ENCODE measurements at regions not wholly inside any gene's neighbourhood (a gene's known extent, or its start where the extent isn't known, plus 50 kb on each side); places are given as distances from the start of the nearest gene placed in this dataset.

DNA sequence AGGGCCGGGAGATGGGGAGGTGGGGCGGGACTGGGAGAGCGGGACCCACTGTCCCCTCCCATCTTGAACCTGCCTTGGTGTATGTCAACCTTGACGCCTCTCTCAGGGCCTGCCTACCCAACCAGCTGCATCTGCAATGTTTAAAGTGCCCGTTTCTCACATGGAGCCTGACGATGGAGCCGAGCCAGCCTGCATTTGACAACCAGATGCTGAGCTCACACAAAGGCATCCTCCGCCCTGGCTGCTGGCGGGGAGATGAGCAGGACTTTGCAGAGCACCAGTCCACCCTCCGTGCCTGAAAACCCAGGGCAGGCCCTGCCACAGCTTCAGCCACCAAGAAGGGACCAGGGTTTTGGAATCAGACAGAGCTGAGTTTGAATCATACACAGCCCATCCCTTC, 141.1 kb upstream of the SMIM23 start:
- TF ChIP-seq, protein P1, sequence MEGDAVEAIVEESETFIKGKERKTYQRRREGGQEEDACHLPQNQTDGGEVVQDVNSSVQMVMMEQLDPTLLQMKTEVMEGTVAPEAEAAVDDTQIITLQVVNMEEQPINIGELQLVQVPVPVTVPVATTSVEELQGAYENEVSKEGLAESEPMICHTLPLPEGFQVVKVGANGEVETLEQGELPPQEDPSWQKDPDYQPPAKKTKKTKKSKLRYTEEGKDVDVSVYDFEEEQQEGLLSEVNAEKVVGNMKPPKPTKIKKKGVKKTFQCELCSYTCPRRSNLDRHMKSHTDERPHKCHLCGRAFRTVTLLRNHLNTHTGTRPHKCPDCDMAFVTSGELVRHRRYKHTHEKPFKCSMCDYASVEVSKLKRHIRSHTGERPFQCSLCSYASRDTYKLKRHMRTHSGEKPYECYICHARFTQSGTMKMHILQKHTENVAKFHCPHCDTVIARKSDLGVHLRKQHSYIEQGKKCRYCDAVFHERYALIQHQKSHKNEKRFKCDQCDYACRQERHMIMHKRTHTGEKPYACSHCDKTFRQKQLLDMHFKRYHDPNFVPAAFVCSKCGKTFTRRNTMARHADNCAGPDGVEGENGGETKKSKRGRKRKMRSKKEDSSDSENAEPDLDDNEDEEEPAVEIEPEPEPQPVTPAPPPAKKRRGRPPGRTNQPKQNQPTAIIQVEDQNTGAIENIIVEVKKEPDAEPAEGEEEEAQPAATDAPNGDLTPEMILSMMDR (IDR thresholded peaks at IDR 0.05; ENCODE audit: low read depth, low read length): no peak
- no peak for TF ChIP-seq EZH2phosphoT487 (IDR thresholded peaks at IDR 0.05; ENCODE audit: low read depth)
